GM13977 (cell line): ENCODE measurements at regions not wholly inside any gene's neighbourhood (a gene's known extent, or its start where the extent isn't known, plus 50 kb on each side); places are given as distances from the start of the nearest gene placed in this dataset.

Experiments used
- DNase-seq: peaks from one replicate; pipeline ENCODE4 v3.0.0; 2012; ENCODE audit warnings: low spot score
- CTCF ChIP-seq: IDR thresholded peaks from 2 replicates; pipeline ENCODE4 v1.5.1; 2012; ENCODE audit warnings: mild to moderate bottlenecking, control low read depth; ENCODE audit not compliant: insufficient read depth; ENCODE audit errors: extremely low read depth, missing control alignments
- in situ Hi-C: fragments of 300-500 bp; cut with MboI; formaldehyde crosslinking; loops from one replicate; pipeline ENCODE4 v1.12.0; 2022; ENCODE audit warnings: low sequenced_read_pairs, low pct_unique_long_range_greater_than_20kb, mixed read lengths, inconsistent platforms; ENCODE audit not compliant: unreplicated experiment

GRCh38 chr20:47419953-47420514 lies 63.5 kb upstream of the ZMYND8 start:
- no peak for TF ChIP-seq CTCF
- DNase-seq, result no peak
- in situ Hi-C loops, result no loop called here

- DNase-seq, result no peak
- no peak for TF ChIP-seq CTCF
- in situ Hi-C loops, result no loop called here
Observed at GRCh38 chr20:47421076-47421475, 64.6 kb upstream of the ZMYND8 start.

GRCh38 chr20:47423586-47423985 lies 67.1 kb upstream of the ZMYND8 start:
- DNase-seq, result no peak
- in situ Hi-C loops, result no loop called here
- no peak for TF ChIP-seq CTCF

- no peak for DNase-seq
- TF ChIP-seq CTCF, result no peak
- in situ Hi-C loops, result no loop called here
Observed at GRCh38 chr20:47427067-47427466, 70.6 kb upstream of the ZMYND8 start.

- in situ Hi-C loops, result no loop called here
- no peak for DNase-seq
- no peak for TF ChIP-seq CTCF
Observed at GRCh38 chr20:47427746-47428145, 71.2 kb upstream of the ZMYND8 start.

- in situ Hi-C loops, result no loop called here
- DNase-seq, result no peak
- no peak for TF ChIP-seq CTCF
Observed at GRCh38 chr20:47428164-47428563, 71.7 kb upstream of the ZMYND8 start.
